Type B pancreatic cell (in vitro differentiated cells): ENCODE measurements at regions not wholly inside any gene's neighbourhood (a gene's known extent, or its start where the extent isn't known, plus 50 kb on each side); places are given as distances from the start of the nearest gene placed in this dataset.
A peak's percentile ranks its signal among the peaks of the same experiment; 100 is the strongest.

Experiments used
- DNase-seq: peaks from one replicate; pipeline ENCODE4 v3.0.0; 2021; ENCODE audit warnings: mixed read lengths; ENCODE audit not compliant: unreplicated experiment; ENCODE audit errors: extremely low spot score
- H3K27ac Mint-ChIP-seq: 2 replicates; pipeline ENCODE4 v1.8.0; 2021; ENCODE audit warnings: mild to moderate bottlenecking, mixed read lengths
- H3K27me3 Mint-ChIP-seq: 2 replicates; pipeline ENCODE4 v1.8.0; 2021; ENCODE audit warnings: mixed read lengths
- H3K36me3 Mint-ChIP-seq: 2 replicates; pipeline ENCODE4 v1.8.0; 2021; ENCODE audit warnings: mixed read lengths
- H3K4me1 Mint-ChIP-seq: one replicate; pipeline ENCODE4 v1.8.0; 2021; ENCODE audit warnings: mixed read lengths; ENCODE audit not compliant: unreplicated experiment
- H3K4me3 Mint-ChIP-seq: 2 replicates; pipeline ENCODE4 v1.8.0; 2021; ENCODE audit warnings: mild to moderate bottlenecking, mixed read lengths
- H3K9me3 Mint-ChIP-seq: 2 replicates; pipeline ENCODE4 v1.8.0; 2021; ENCODE audit warnings: mixed read lengths
- CTCF ChIP-seq: fragments of 200-600 bp; sonication (generic); conservative IDR thresholded peaks from 2 replicates; pipeline ENCODE4 v1.5.0; 2021; ENCODE audit warnings: antibody characterized with exemption, mild to moderate bottlenecking

- no peak overlapping the region for H3K4me3 Mint-ChIP-seq
- H3K4me1 Mint-ChIP-seq: peaks cover 24% of the 10 kb centered on the region
- peaks cover 4% of the 10 kb centered on the region for H3K27me3 Mint-ChIP-seq
- no peak for DNase-seq
- no peaks in the 10 kb centered on the region for H3K9me3 Mint-ChIP-seq
- TF ChIP-seq CTCF: no peak
- H3K36me3 Mint-ChIP-seq: no peaks in the 10 kb centered on the region
- H3K27ac Mint-ChIP-seq: no peak overlapping the region
Observed at GRCh38 chr12:97259098-97259497, 203.5 kb upstream of the RMST start.

GRCh38 chr12:97260786-97261185 lies 201.8 kb upstream of the RMST start:
- Mint-ChIP-seq H3K27ac (no peak overlapping the region), H3K9me3 (no peaks in the 10 kb centered on the region), H3K36me3 (no peaks in the 10 kb centered on the region), H3K4me1 (peaks cover 20% of the 10 kb centered on the region), H3K4me3 (no peak overlapping the region), H3K27me3 (peaks cover 4% of the 10 kb centered on the region)
- no peak for DNase-seq
- no peak for TF ChIP-seq CTCF

GRCh38 chr12:97267166-97267565 lies 195.4 kb upstream of the RMST start:
- no peaks in the 10 kb centered on the region for H3K36me3 Mint-ChIP-seq
- peaks cover 5% of the 10 kb centered on the region for H3K4me1 Mint-ChIP-seq
- no peak overlapping the region for H3K4me3 Mint-ChIP-seq
- no peak overlapping the region for H3K27ac Mint-ChIP-seq
- H3K27me3 Mint-ChIP-seq: no peaks in the 10 kb centered on the region
- DNase-seq: no peak
- no peak for TF ChIP-seq CTCF
- H3K9me3 Mint-ChIP-seq: peaks cover 5% of the 10 kb centered on the region

- DNase-seq: no peak
- Mint-ChIP-seq H3K27ac (peak overlapping the region; percentile 1), H3K27me3 (no peaks in the 10 kb centered on the region), H3K4me3 (no peak overlapping the region), H3K9me3 (peaks cover 5% of the 10 kb centered on the region), H3K36me3 (no peaks in the 10 kb centered on the region), H3K4me1 (peaks cover 5% of the 10 kb centered on the region)
- no peak for TF ChIP-seq CTCF
Observed at GRCh38 chr12:97267594-97268202, 194.9 kb upstream of the RMST start.

GRCh38 chr12:97272471-97272870 lies 190.1 kb upstream of the RMST start:
- TF ChIP-seq CTCF: no peak
- H3K27me3 Mint-ChIP-seq: peaks cover 8% of the 10 kb centered on the region
- H3K4me1 Mint-ChIP-seq: peaks cover 25% of the 10 kb centered on the region
- H3K4me3 Mint-ChIP-seq: no peak overlapping the region
- no peak for DNase-seq
- peaks cover 5% of the 10 kb centered on the region for H3K9me3 Mint-ChIP-seq
- H3K36me3 Mint-ChIP-seq: no peaks in the 10 kb centered on the region
- no peak overlapping the region for H3K27ac Mint-ChIP-seq

GRCh38 chr12:97274386-97274785 lies 188.2 kb upstream of the RMST start:
- no peak overlapping the region for H3K27ac Mint-ChIP-seq
- H3K27me3 Mint-ChIP-seq: peaks cover 11% of the 10 kb centered on the region

More at GRCh38 chr12:97274386-97274785, 188.2 kb upstream of the RMST start:
- no peak for TF ChIP-seq CTCF
- Mint-ChIP-seq H3K36me3 (no peaks in the 10 kb centered on the region), H3K4me1 (peaks cover 22% of the 10 kb centered on the region), H3K4me3 (no peak overlapping the region), H3K9me3 (peaks cover 5% of the 10 kb centered on the region)
- DNase-seq: no peak
